ENCODE measurements at regions not wholly inside any gene's neighbourhood (a gene's known extent, or its start where the extent isn't known, plus 50 kb on each side); places are given as distances from the start of the nearest gene placed in this dataset.
A peak's percentile ranks its signal among the peaks of the same experiment; 100 is the strongest.
"Not testable (repeated sequence)": the region's sequence is repeated elsewhere in the genome, so short reads cannot be mapped to it uniquely, and the experiment has no call there.

- peaks cover 27% of the 10 kb centered on the region for H3K9me3 Mint-ChIP-seq
- DNase-seq, result no peak
- peaks cover 4% of the 10 kb centered on the region for H3K36me3 Mint-ChIP-seq (ENCODE audit: low read depth)
- peaks cover 38% of the 10 kb centered on the region for H3K27me3 Mint-ChIP-seq (ENCODE audit: low read depth, poor library complexity)
- H3K4me1 Mint-ChIP-seq, result peaks cover 11% of the 10 kb centered on the region
- no peak overlapping the region for H3K4me3 Mint-ChIP-seq
- no peak overlapping the region for H3K27ac Mint-ChIP-seq
- no peak for TF ChIP-seq CTCF (IDR thresholded peaks at IDR 0.05)
Measured at GRCh38 chr12:124645530-124646244, 78.3 kb upstream of the NCOR2 start.

- Mint-ChIP-seq H3K9me3 (peaks cover 14% of the 10 kb centered on the region), H3K4me1 (peaks cover 11% of the 10 kb centered on the region), H3K27me3 (ENCODE audit: low read depth, poor library complexity) (peaks cover 44% of the 10 kb centered on the region)
- DNase-seq; H3K4me3 Mint-ChIP-seq; H3K36me3 Mint-ChIP-seq (ENCODE audit: low read depth); H3K27ac Mint-ChIP-seq: not testable (repeated sequence)
Measured at GRCh38 chr12:124643768-124644167, 76.4 kb upstream of the NCOR2 start.

GRCh38 chr12:124642105-124642504, 74.7 kb upstream of the NCOR2 start:
- TF ChIP-seq CTCF (IDR thresholded peaks at IDR 0.05), result no peak
- Mint-ChIP-seq H3K9me3 (peaks cover 3% of the 10 kb centered on the region), H3K27ac (no peak overlapping the region), H3K27me3 (ENCODE audit: low read depth, poor library complexity) (peaks cover 45% of the 10 kb centered on the region), H3K4me1 (peaks cover 17% of the 10 kb centered on the region), H3K4me3 (no peak overlapping the region), H3K36me3 (ENCODE audit: low read depth) (no peaks in the 10 kb centered on the region)
- no peak for DNase-seq

- Mint-ChIP-seq H3K4me1 (peaks cover 18% of the 10 kb centered on the region), H3K36me3 (ENCODE audit: low read depth) (no peaks in the 10 kb centered on the region), H3K9me3 (peaks cover 3% of the 10 kb centered on the region), H3K27me3 (ENCODE audit: low read depth, poor library complexity) (peaks cover 40% of the 10 kb centered on the region), H3K27ac (no peak overlapping the region), H3K4me3 (no peak overlapping the region)
- no peak for TF ChIP-seq CTCF (IDR thresholded peaks at IDR 0.05)
- no peak for DNase-seq
Measured at GRCh38 chr12:124641591-124641990, 74.2 kb upstream of the NCOR2 start.

GRCh38 chr12:124640056-124640455, 72.6 kb upstream of the NCOR2 start:
- Mint-ChIP-seq H3K9me3 (peaks cover 3% of the 10 kb centered on the region), H3K27me3 (ENCODE audit: low read depth, poor library complexity) (peaks cover 35% of the 10 kb centered on the region), H3K4me3 (no peak overlapping the region), H3K36me3 (ENCODE audit: low read depth) (no peaks in the 10 kb centered on the region), H3K4me1 (peaks cover 20% of the 10 kb centered on the region), H3K27ac (peak overlapping the region; percentile 27)
- no peak for TF ChIP-seq CTCF (IDR thresholded peaks at IDR 0.05)
- DNase-seq, result no peak

- no peak overlapping the region for H3K4me3 Mint-ChIP-seq
- TF ChIP-seq CTCF (IDR thresholded peaks at IDR 0.05), result no peak
- H3K4me1 Mint-ChIP-seq, result peaks cover 20% of the 10 kb centered on the region
- H3K36me3 Mint-ChIP-seq (ENCODE audit: low read depth), result no peaks in the 10 kb centered on the region
- no peak overlapping the region for H3K27ac Mint-ChIP-seq
- no peak for DNase-seq
- peaks cover 32% of the 10 kb centered on the region for H3K27me3 Mint-ChIP-seq (ENCODE audit: low read depth, poor library complexity)
- peaks cover 3% of the 10 kb centered on the region for H3K9me3 Mint-ChIP-seq
Measured at GRCh38 chr12:124639122-124639806, 71.9 kb upstream of the NCOR2 start.

Measured in nephron progenitor cell (in vitro differentiated cells).